Sigmoid colon (tissue), 4 donors: ENCODE measurements at regions not wholly inside any gene's neighbourhood (a gene's known extent, or its start where the extent isn't known, plus 50 kb on each side); places are given as distances from the start of the nearest gene placed in this dataset.

Experiments
- CTCF ChIP-seq, 4 experiments: fragments of 450-650 bp in 3 of 4; fragments of 200-600 bp in 1 of 4; IDR thresholded peaks; one replicate each; pipeline ENCODE4 v1.5.1; 2016 to 2019; ENCODE audit warnings: antibody characterized with exemption in 4 of 4, mild to moderate bottlenecking in 3 of 4, moderate library complexity in 2 of 4
- EP300 ChIP-seq, 4 donors: sonication (generic); formaldehyde crosslinking; IDR thresholded peaks; one replicate each; pipeline ENCODE4 v1.6.1; 2017; ENCODE audit warnings: antibody characterized with exemption in 4 of 4
- POLR2A ChIP-seq, 2 donors: fragments of 450-650 bp; IDR thresholded peaks; one replicate each; pipeline ENCODE4 v1.6.1; 2016; ENCODE audit warnings: antibody characterized with exemption in 2 of 2, mild to moderate bottlenecking in 2 of 2, moderate library complexity in 2 of 2
- POLR2AphosphoS5 ChIP-seq, 4 donors: sonication (generic); formaldehyde crosslinking; IDR thresholded peaks; one replicate each; pipeline ENCODE4 v1.6.1; 2017; ENCODE audit warnings: antibody characterized with exemption in 4 of 4

- no peak for TF ChIP-seq CTCF (IDR thresholded peaks at IDR 0.05)
- TF ChIP-seq POLR2A (IDR thresholded peaks at IDR 0.05) = no peak
- TF ChIP-seq EP300 (IDR thresholded peaks at IDR 0.05) = no peak
- TF ChIP-seq POLR2AphosphoS5 (IDR thresholded peaks at IDR 0.05) = no peak
Measured at GRCh38 chr5:167886196-167886595, 405.2 kb upstream of the WWC1 start.
